LoVo (cell line): ENCODE measurements at regions not wholly inside any gene's neighbourhood (a gene's known extent, or its start where the extent isn't known, plus 50 kb on each side); places are given as distances from the start of the nearest gene placed in this dataset.
"Not testable (repeated sequence)": the region's sequence is repeated elsewhere in the genome, so short reads cannot be mapped to it uniquely, and the experiment has no call there.

Source experiments
- DNase-seq: peaks from one replicate; pipeline ENCODE4 v3.0.0-alpha.2; 2016; ENCODE audit warnings: low spot score

DNA sequence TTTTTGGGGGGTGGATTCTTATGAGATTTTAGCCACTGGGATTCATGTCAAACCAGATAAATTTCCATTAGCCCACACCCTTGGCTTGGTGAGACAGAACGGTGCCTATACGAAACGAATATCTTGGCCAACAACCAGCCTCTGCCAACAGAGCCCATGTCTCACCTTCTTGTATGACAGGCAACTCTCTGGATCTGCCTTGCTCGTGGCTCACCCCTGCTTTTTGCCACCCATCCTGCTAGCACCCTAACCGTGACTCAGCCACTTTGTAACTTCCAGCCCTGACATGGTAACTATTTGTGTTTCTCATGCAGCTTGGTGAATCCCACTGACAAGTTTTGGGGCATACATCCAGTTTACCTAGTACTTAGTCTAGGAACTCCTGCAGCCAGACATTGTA is 457.0 kb downstream of the SPATA31D1 start:
- DNase-seq, result no peak

DNA sequence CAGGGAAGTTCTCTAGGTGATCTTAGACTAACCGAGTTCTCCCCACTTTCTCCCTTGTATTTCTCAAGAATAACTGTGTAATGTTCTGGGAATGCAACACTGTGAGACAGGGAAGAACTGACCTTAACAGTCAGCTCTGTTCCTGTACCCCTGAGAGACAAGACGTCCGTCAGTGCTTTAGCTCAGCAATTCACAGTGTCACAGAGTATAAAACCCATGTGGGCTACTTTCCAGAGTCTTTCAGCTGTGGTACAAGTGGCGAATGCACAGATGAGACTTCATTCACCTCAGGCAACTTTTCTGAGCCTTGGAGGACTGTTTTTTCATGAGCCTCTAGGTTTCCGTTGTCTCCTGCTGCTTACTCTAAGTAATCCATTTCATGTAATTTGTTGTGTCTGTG is 458.8 kb downstream of the SPATA31D1 start:
- no peak for DNase-seq

GRCh38 chr9:82449986-82450385 is 461.4 kb downstream of the SPATA31D1 start:
- no peak for DNase-seq

DNA sequence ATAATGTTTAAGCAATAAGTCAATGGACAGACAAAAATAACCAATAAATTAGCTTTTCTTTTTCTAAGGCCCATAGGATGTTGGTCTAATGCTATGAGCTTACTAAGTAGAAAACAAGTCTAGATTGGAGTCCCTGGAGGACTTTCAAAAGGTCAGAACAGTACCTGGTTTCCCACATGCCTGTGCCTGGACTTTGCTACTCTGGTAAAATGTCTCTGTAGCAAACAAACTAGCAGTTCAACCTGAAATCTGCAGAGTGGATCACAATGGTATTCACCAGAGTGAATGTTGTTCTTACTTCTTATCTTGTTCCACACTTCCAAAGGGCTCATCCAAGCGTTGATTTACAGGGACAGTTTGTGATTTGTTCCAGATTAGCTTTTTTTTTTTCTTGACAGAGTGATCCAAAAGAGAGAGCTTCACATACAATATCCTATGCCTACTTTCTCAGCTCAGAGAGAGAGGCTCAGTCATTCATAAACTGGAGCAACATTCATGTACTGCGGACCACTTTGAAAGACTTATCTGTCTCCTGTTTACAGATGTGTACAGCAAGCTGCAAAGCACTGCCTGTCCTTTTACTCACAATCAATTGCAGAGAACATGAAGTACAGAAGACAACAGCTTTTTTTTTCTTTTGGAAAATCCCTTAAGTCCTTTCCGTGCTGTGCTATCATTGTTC is 466.1 kb downstream of the SPATA31D1 start:
- DNase-seq, result no peak

DNA sequence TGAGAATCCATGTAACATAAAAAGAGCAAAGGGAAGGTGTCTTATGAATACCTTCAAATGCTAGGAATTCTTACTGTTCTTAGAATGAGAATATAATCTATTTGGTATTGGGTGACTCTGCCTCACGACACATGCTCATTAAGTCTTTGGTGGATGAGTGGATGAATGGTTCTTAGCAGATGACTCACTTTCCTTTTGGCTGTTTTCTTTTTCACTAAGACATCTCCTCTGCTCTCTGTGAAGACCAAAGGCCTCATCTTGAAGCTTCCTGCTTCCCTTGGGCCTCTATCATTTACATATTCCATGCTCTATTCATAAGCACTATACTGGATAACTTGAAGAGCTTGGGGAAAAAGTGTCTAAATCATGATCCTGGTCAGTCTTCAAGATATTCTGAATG is 468.1 kb downstream of the SPATA31D1 start:
- no peak for DNase-seq

DNA sequence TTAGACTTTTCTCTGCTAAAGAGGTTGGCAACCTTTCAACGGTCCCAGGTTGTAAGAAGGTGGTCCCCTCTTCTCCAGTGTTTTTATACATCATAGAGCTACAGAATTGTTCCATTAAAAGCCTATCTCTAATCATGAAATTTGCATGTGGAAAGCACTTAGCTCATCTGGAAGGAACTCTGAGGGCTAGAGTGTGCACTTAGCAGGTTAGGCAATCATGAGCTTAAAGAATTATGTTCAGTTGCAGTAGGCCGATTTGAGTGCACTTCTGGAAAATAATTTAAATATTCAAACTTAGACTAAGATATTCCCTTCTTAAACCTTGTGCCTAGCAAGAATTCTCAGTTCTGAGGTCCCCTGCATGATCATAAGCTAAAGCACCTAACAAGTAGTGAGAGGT is 468.7 kb downstream of the SPATA31D1 start:
- DNase-seq, result no peak

GRCh38 chr9:82457891-82458290 is 469.3 kb downstream of the SPATA31D1 start:
- no peak for DNase-seq

DNA sequence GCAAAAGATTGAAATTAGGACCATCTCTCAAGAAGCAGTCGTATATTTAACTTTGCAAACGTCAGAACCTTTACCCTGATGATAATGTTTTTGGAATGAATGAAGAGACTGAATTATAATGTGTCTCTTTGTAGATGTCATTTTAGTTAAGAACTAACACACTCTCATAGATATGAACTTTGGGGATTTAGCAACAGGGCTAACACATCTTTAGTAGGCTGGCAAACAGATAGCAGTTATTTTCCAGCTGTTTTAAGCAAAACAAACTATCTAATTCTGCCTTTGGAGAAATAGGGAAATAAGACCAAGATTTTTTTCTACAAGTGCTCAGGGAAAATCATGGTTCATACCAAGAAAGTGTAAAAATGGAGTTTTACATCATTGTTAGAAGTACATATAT is 469.7 kb downstream of the SPATA31D1 start:
- DNase-seq, result no peak

- no peak for DNase-seq
Measured at GRCh38 chr9:82466616-82467260, 478.2 kb downstream of the SPATA31D1 start.

GRCh38 chr9:82467436-82467835 is 478.9 kb downstream of the SPATA31D1 start:
- no peak for DNase-seq

- DNase-seq, result no peak
Measured at GRCh38 chr9:82474235-82474634, 485.7 kb downstream of the SPATA31D1 start.

DNA sequence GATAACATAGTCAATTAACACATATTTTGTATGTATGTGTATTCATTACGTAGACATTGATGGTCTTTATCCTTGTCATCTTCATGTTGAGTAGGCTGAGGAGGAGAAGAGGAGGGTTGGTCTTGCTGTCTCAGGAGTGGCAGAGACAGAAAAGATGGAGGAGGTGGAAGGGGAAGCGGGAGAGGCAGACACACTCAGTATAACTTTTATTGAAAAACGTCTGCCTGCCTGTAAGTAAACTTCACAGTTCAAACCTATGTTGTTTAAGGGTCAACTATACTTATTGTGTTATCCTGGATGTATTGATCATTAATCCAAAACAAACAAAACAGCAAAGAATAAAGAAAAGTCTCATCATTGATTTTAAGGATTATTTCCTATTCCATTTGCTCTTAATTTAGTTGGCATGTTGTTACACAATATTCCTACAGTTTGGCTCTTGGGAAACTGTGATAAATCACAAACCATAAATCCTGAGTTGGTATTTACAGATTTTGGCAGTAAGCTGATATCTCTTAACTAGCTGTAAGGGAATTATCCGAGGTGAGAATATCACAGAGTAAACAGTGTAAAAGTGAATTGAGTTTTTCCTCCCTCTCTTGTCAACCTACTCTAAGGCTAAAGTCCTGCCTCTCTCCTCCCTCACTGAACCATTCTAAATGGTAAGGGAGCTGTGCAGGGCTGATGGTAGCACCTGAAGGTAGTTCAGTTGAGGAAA is 487.2 kb downstream of the SPATA31D1 start:
- DNase-seq, result no peak

GRCh38 chr9:82480921-82481320 is 492.3 kb downstream of the SPATA31D1 start:
- no peak for DNase-seq

GRCh38 chr9:82487935-82488312 is 499.4 kb downstream of the SPATA31D1 start:
- no peak for DNase-seq

DNA sequence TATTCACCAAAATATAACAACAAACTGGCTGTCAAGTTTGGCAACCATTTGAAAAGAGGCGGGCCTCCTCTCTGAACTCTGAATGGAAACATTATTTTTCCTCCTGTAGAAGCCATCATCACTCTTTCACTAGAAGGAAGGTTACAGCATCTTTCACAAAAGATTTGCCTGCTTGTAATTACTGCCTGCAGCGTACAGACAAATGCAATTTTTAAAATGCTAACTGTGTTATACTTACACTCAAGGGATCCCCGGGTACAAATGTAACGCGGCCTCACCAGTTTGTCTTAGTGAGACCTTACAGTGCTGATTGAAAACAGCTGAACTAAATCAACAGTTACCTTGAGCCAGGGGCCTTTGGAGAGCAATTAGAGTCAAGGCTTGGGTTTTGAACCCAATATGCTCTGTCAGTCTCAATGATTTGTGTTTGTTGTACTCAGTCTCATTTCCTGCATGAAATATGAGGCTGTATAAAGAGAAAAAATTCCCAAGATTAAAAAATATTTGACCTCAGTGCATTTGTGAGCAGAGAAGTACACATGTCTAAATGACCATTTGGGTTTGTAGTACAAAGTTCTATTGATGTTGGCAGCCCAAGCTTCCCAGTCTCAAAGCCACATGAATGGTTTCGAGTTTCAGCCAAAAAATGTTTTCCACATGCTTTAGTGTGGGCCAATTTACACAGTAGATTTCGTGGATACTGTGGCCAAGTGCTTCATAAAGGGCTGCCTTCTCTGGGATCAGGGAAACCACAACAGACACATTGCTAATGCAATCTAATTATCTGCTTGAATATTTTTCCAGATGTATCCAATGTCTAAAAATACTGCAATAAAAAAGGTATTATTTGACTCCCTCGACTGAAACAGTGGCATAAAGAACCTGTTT is 500.0 kb downstream of the SPATA31D1 start:
- no peak for DNase-seq

- no peak for DNase-seq
Measured at GRCh38 chr9:82489201-82489821, 500.7 kb downstream of the SPATA31D1 start.

DNA sequence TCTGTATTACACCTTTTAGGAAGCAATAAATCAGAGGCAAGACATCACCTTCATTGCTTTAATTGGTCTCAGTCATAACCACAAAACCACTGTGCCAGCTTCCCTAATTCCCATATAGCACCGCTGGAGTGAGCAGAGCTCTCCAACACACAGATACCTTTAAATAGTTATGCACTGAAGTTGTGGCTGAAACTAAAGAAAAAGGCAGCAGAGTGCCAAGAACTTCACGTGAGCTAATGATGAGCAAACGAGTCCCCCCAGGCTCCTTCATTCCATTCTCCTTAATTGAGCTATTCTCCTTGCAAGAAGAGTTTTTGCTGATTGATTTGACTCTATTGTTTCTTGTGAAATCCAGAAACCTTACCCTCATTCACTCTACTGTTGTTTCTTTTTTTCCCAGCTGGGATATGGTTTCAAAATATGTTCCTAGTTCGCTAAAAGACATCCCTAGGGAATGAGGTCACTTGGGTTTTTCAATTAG is 501.5 kb downstream of the SPATA31D1 start:
- no peak for DNase-seq

GRCh38 chr9:82490821-82491220 is 502.2 kb downstream of the SPATA31D1 start:
- not testable (repeated sequence) for DNase-seq

GRCh38 chr9:82491604-82492003 is 503.0 kb downstream of the SPATA31D1 start:
- DNase-seq, result no peak

GRCh38 chr9:82492274-82492673 is 503.7 kb downstream of the SPATA31D1 start:
- DNase-seq, result no peak

GRCh38 chr9:82495884-82496777 is 507.6 kb downstream of the SPATA31D1 start:
- DNase-seq, result no peak
